ENCODE measurements at regions not wholly inside any gene's neighbourhood (a gene's known extent, or its start where the extent isn't known, plus 50 kb on each side); places are given as distances from the start of the nearest gene placed in this dataset.
"Not testable (repeated sequence)": the region's sequence is repeated elsewhere in the genome, so short reads cannot be mapped to it uniquely, and the experiment has no call there.

- in situ Hi-C loops (cut with MboI); intact Hi-C loops (cut with micrococcal nuclease); DNase-seq (ENCODE audit: extremely low read depth in 1 of 4, low spot score in 3 of 4): not testable (repeated sequence)
These were observed 91.6 kb downstream of the EBLN2 start for GRCh38 chr3:73153057-73153456.

GRCh38 chr3:73154261-73154660 lies 92.8 kb downstream of the EBLN2 start:
- POLR2A ChIA-PET; H3K9ac ChIP-seq (ENCODE audit: insufficient read depth in 1 of 2, low read depth in 2 of 2, low read length in 2 of 2); H2AFZ ChIP-seq (ENCODE audit: low read depth, low read length); BruUV-seq (replicated peaks); H3K4me3 ChIP-seq; H3K27me3 ChIP-seq (ENCODE audit: control insufficient read depth in 2 of 2, insufficient read depth in 2 of 2, low read length in 2 of 2); intact Hi-C loops (cut with micrococcal nuclease); H3K4me2 ChIP-seq (ENCODE audit: insufficient read depth, low read length); H3K4me1 ChIP-seq (replicated peaks in 1 of 2; ENCODE audit: control insufficient read depth in 2 of 2, insufficient read depth in 2 of 2, low read length in 2 of 2); H3K9me3 ChIP-seq (replicated peaks; ENCODE audit: control insufficient read depth, insufficient read depth, low read depth, low read length); FAIRE-seq; H3K79me2 ChIP-seq (ENCODE audit: control insufficient read depth, insufficient read depth, low read length); H3K27ac ChIP-seq (ENCODE audit: extremely low read depth, low read depth, low read length); in situ Hi-C loops (cut with MboI); H4K20me1 ChIP-seq (replicated peaks; ENCODE audit: control insufficient read depth, insufficient read depth, low read length); DNase-seq (ENCODE audit: extremely low read depth in 1 of 4, low spot score in 3 of 4); CTCF ChIA-PET (ENCODE audit: low intra/inter-chr PET ratio); ATAC-seq; H3K9me1 ChIP-seq (ENCODE audit: control insufficient read depth, insufficient read depth, low read length); H3K36me3 ChIP-seq (ENCODE audit: control insufficient read depth, insufficient read depth, low read length): not testable (repeated sequence)
- TF ChIP-seq CEBPB (tag; IDR thresholded peaks at IDR 0.05) = peak; percentile 29; the same call in 1 of the 2 replicates
- WGBS (ENCODE audit: insufficient coverage, low coverage, missing lambda C conversion rate) = 8% methylated on average over 3 of the region's 3 CpGs

More at GRCh38 chr3:73153057-73153456, 91.6 kb downstream of the EBLN2 start:
- WGBS (ENCODE audit: insufficient coverage, low coverage, missing lambda C conversion rate) = 44% methylated on average over 2 of the region's 2 CpGs
- H3K4me2 ChIP-seq (ENCODE audit: insufficient read depth, low read length); H3K9me1 ChIP-seq (ENCODE audit: control insufficient read depth, insufficient read depth, low read length); H3K27me3 ChIP-seq (ENCODE audit: control insufficient read depth in 2 of 2, insufficient read depth in 2 of 2, low read length in 2 of 2); H2AFZ ChIP-seq (ENCODE audit: low read depth, low read length); H3K36me3 ChIP-seq (ENCODE audit: control insufficient read depth, insufficient read depth, low read length); H4K20me1 ChIP-seq (replicated peaks; ENCODE audit: control insufficient read depth, insufficient read depth, low read length); H3K9ac ChIP-seq (ENCODE audit: insufficient read depth in 1 of 2, low read depth in 2 of 2, low read length in 2 of 2); ATAC-seq; BruUV-seq (replicated peaks); FAIRE-seq; H3K4me1 ChIP-seq (replicated peaks in 1 of 2; ENCODE audit: control insufficient read depth in 2 of 2, insufficient read depth in 2 of 2, low read length in 2 of 2); H3K4me3 ChIP-seq; H3K79me2 ChIP-seq (ENCODE audit: control insufficient read depth, insufficient read depth, low read length); CTCF ChIA-PET (ENCODE audit: low intra/inter-chr PET ratio); H3K27ac ChIP-seq (ENCODE audit: extremely low read depth, low read depth, low read length); H3K9me3 ChIP-seq (replicated peaks; ENCODE audit: control insufficient read depth, insufficient read depth, low read depth, low read length): not testable (repeated sequence)
- TF ChIP-seq ZNF316 (IDR thresholded peaks at IDR 0.05) (peak; percentile 62), NFYB (IDR thresholded peaks at IDR 0.05; ENCODE audit: extremely low read depth, insufficient read length) (peak; percentile 28)
- POLR2A ChIA-PET = interaction anchor here (0.9 kb wide), 1 partner anchor 9 kb away, joined by 3 read pairs; no protein-coding TSS in a partner anchor

- ATAC-seq; POLR2A ChIA-PET; BruUV-seq (replicated peaks); H3K27ac ChIP-seq (ENCODE audit: extremely low read depth, low read depth, low read length); in situ Hi-C loops (cut with MboI); H3K4me2 ChIP-seq (ENCODE audit: insufficient read depth, low read length); FAIRE-seq; H3K4me1 ChIP-seq (replicated peaks in 1 of 2; ENCODE audit: control insufficient read depth in 2 of 2, insufficient read depth in 2 of 2, low read length in 2 of 2); H2AFZ ChIP-seq (ENCODE audit: low read depth, low read length); H3K9me1 ChIP-seq (ENCODE audit: control insufficient read depth, insufficient read depth, low read length); H3K79me2 ChIP-seq (ENCODE audit: control insufficient read depth, insufficient read depth, low read length); H3K9me3 ChIP-seq (replicated peaks; ENCODE audit: control insufficient read depth, insufficient read depth, low read depth, low read length); H3K9ac ChIP-seq (ENCODE audit: insufficient read depth in 1 of 2, low read depth in 2 of 2, low read length in 2 of 2); DNase-seq (ENCODE audit: extremely low read depth in 1 of 4, low spot score in 3 of 4); H3K4me3 ChIP-seq; H4K20me1 ChIP-seq (replicated peaks; ENCODE audit: control insufficient read depth, insufficient read depth, low read length); intact Hi-C loops (cut with micrococcal nuclease); H3K27me3 ChIP-seq (ENCODE audit: control insufficient read depth in 2 of 2, insufficient read depth in 2 of 2, low read length in 2 of 2); H3K36me3 ChIP-seq (ENCODE audit: control insufficient read depth, insufficient read depth, low read length): not testable (repeated sequence)
- 36% methylated on average over 2 of the region's 3 CpGs for WGBS (ENCODE audit: insufficient coverage, low coverage, missing lambda C conversion rate)
- CTCF ChIA-PET (ENCODE audit: low intra/inter-chr PET ratio) = interaction anchor here (0.7 kb wide), 1 partner anchor 55 kb away, joined by 3 read pairs; no protein-coding TSS in a partner anchor
These were observed 94.0 kb downstream of the EBLN2 start for GRCh38 chr3:73155441-73155840.

Data from K562 (cell line).